H9 (cell line): ENCODE measurements at regions not wholly inside any gene's neighbourhood (a gene's known extent, or its start where the extent isn't known, plus 50 kb on each side); places are given as distances from the start of the nearest gene placed in this dataset.

ENCODE experiments used
- DNase-seq: peaks from one replicate; pipeline ENCODE4 v3.0.0-alpha.2; 2017
- H2AFZ ChIP-seq: one replicate; pipeline ENCODE4 v1.6.1; 2013; ENCODE audit warnings: mild to moderate bottlenecking, low read length, control low read depth, moderate library complexity
- H2AK5ac ChIP-seq: 2 replicates; pipeline ENCODE4 v1.6.1; 2013; ENCODE audit warnings: low read length, control low read depth, mixed read lengths; ENCODE audit not compliant: insufficient read length
- H2BK120ac ChIP-seq: one replicate; pipeline ENCODE4 v1.6.1; 2013; ENCODE audit warnings: low read depth, mild to moderate bottlenecking, low read length, control low read depth, inconsistent platforms; ENCODE audit not compliant: poor library complexity, severe bottlenecking
- H2BK12ac ChIP-seq: 2 replicates; pipeline ENCODE4 v1.6.1; 2013; ENCODE audit warnings: low read length, control low read depth, mixed read lengths, low read depth; ENCODE audit not compliant: insufficient read length
- H2BK15ac ChIP-seq: 2 replicates; pipeline ENCODE4 v1.6.1; 2013; ENCODE audit warnings: low read depth, low read length, control low read depth
- H2BK20ac ChIP-seq: one replicate; pipeline ENCODE4 v1.6.1; 2013; ENCODE audit warnings: low read depth, mild to moderate bottlenecking, low read length, control low read depth, inconsistent platforms; ENCODE audit not compliant: poor library complexity, severe bottlenecking
- H2BK5ac ChIP-seq: 2 replicates; pipeline ENCODE4 v1.6.1; 2013; ENCODE audit warnings: low read length, control low read depth, mixed read lengths; ENCODE audit not compliant: insufficient read length
- H3K14ac ChIP-seq: 2 replicates; pipeline ENCODE4 v1.6.1; 2013; ENCODE audit warnings: low read length, control low read depth; ENCODE audit not compliant: insufficient read depth
- H3K18ac ChIP-seq: 2 replicates; pipeline ENCODE4 v1.6.1; 2013; ENCODE audit warnings: low read depth, mild to moderate bottlenecking, mixed read lengths, low read length, control low read depth; ENCODE audit not compliant: insufficient read length
- H3K23ac ChIP-seq: 2 replicates; pipeline ENCODE4 v1.6.1; 2013; ENCODE audit warnings: low read length, control low read depth, mixed read lengths, low read depth; ENCODE audit not compliant: insufficient read length
- H3K23me2 ChIP-seq: 2 replicates; pipeline ENCODE4 v1.6.1; 2013; ENCODE audit warnings: low read depth, mild to moderate bottlenecking, mixed read lengths, low read length, control low read depth; ENCODE audit not compliant: insufficient read length, poor library complexity, severe bottlenecking
- H3K27ac ChIP-seq: 2 replicates; pipeline ENCODE4 v1.5.1; 2013; ENCODE audit warnings: low read length, control low read depth, mixed read lengths, low read depth; ENCODE audit not compliant: insufficient read length
- H3K27me3 ChIP-seq: 2 replicates; pipeline ENCODE4 v1.6.1; 2013; ENCODE audit warnings: low read length, control low read depth, inconsistent platforms; ENCODE audit not compliant: insufficient read depth
- H3K4ac ChIP-seq: 2 replicates; pipeline ENCODE4 v1.6.1; 2013; ENCODE audit warnings: low read depth, mild to moderate bottlenecking, control low read depth, inconsistent platforms, low read length, moderate library complexity
- H3K4me1 ChIP-seq: 2 replicates; pipeline ENCODE4 v1.6.1; 2013; ENCODE audit warnings: low read length, control low read depth, inconsistent platforms; ENCODE audit not compliant: insufficient read depth
- H3K4me2 ChIP-seq: 2 replicates; pipeline ENCODE4 v1.6.1; 2013; ENCODE audit warnings: low read length, control low read depth, mixed read lengths; ENCODE audit not compliant: insufficient read length, insufficient read depth
- H3K56ac ChIP-seq: 2 replicates; pipeline ENCODE4 v1.6.1; 2013; ENCODE audit warnings: low read depth, mild to moderate bottlenecking, mixed read lengths, low read length, control low read depth; ENCODE audit not compliant: insufficient read length
- H3K79me1 ChIP-seq: 2 replicates; pipeline ENCODE4 v1.6.1; 2013; ENCODE audit warnings: low read depth, mild to moderate bottlenecking, moderate library complexity, low read length, control low read depth, inconsistent platforms; ENCODE audit not compliant: insufficient read depth, poor library complexity, severe bottlenecking
- H3K79me2 ChIP-seq: 2 replicates; pipeline ENCODE4 v1.6.1; 2013; ENCODE audit warnings: low read length, control low read depth, inconsistent platforms; ENCODE audit not compliant: insufficient read depth
- H3K9ac ChIP-seq: 2 replicates; pipeline ENCODE4 v1.6.1; 2013; ENCODE audit warnings: low read length, control low read depth, mixed read lengths; ENCODE audit not compliant: insufficient read length; ENCODE audit errors: extremely low read depth
- H3K9me3 ChIP-seq: one replicate; pipeline ENCODE4 v1.6.1; 2013; ENCODE audit warnings: low read depth, low read length, inconsistent platforms; ENCODE audit not compliant: control insufficient read depth
- H3T11ph ChIP-seq: one replicate; pipeline ENCODE4 v1.6.1; 2013; ENCODE audit warnings: mild to moderate bottlenecking, low read length, control low read depth, inconsistent platforms
- H4K20me1 ChIP-seq: one replicate; pipeline ENCODE4 v1.6.1; 2013; ENCODE audit not compliant: control insufficient read depth, insufficient read length, insufficient read depth
- H4K5ac ChIP-seq: 2 replicates; pipeline ENCODE4 v1.6.1; 2013; ENCODE audit warnings: low read depth, mild to moderate bottlenecking, mixed read lengths, low read length, control low read depth; ENCODE audit not compliant: insufficient read length
- H4K8ac ChIP-seq: replicated peaks from 2 replicates; pipeline ENCODE4 v1.6.1; 2013; ENCODE audit warnings: low read length, control low read depth, mixed read lengths, low read depth; ENCODE audit not compliant: insufficient read length
- H4K91ac ChIP-seq: 2 replicates; pipeline ENCODE4 v1.6.1; 2013; ENCODE audit warnings: low read depth, mild to moderate bottlenecking, moderate library complexity, mixed read lengths, low read length, control low read depth; ENCODE audit not compliant: insufficient read length
- H3K27ac Mint-ChIP-seq, 3 experiments: 2 replicates in 2 of 3; 3 replicates in 1 of 3; pipeline ENCODE4 v1.8.0; 2020 to 2021; ENCODE audit warnings: mixed read lengths in 3 of 3, mild to moderate bottlenecking in 1 of 3, moderate library complexity in 1 of 3
- H3K27me3 Mint-ChIP-seq: 2 replicates; pipeline ENCODE4 v1.8.0; 2021; ENCODE audit warnings: low read depth, mild to moderate bottlenecking, moderate library complexity, mixed read lengths
- H3K36me3 Mint-ChIP-seq, 3 experiments: 2 replicates in 2 of 3; 3 replicates in 1 of 3; pipeline ENCODE4 v1.8.0; 2020 to 2021; ENCODE audit warnings: low read depth in 3 of 3, mixed read lengths in 3 of 3; ENCODE audit not compliant: insufficient read depth in 1 of 3
- H3K4me1 Mint-ChIP-seq, 2 experiments: 2 replicates each; pipeline ENCODE4 v1.8.0; 2020; ENCODE audit warnings: mixed read lengths in 2 of 2
- H3K4me3 Mint-ChIP-seq, 2 experiments: 2 replicates in 1 of 2; 3 replicates in 1 of 2; pipeline ENCODE4 v1.8.0; 2020 to 2021; ENCODE audit warnings: mild to moderate bottlenecking in 2 of 2, mixed read lengths in 2 of 2, moderate library complexity in 1 of 2
- H3K9me3 Mint-ChIP-seq, 2 experiments: 2 replicates in 1 of 2; 3 replicates in 1 of 2; pipeline ENCODE4 v1.8.0; 2020; ENCODE audit warnings: mild to moderate bottlenecking in 2 of 2, mixed read lengths in 2 of 2, moderate library complexity in 1 of 2
- WGBS: extraction: QIAGEN DNeasy Blood & Tissue Kit; methylation state at CpG from one replicate; pipeline ENCODE4 v1.1.7; 2013; ENCODE audit warnings: missing lambda C conversion rate, low lambda C conversion rate, mixed read lengths; ENCODE audit not compliant: insufficient read length; ENCODE audit errors: extremely low coverage; 5-methylcytosine and 5-hydroxymethylcytosine counted together
- TF ChIP-seq, protein P1 (sequence below): fragments of 200-600 bp; sonication (generic); conservative IDR thresholded peaks from 3 replicates; pipeline ENCODE4 v1.8.0; 2021; ENCODE audit warnings: antibody characterized with exemption, mild to moderate bottlenecking

DNA sequence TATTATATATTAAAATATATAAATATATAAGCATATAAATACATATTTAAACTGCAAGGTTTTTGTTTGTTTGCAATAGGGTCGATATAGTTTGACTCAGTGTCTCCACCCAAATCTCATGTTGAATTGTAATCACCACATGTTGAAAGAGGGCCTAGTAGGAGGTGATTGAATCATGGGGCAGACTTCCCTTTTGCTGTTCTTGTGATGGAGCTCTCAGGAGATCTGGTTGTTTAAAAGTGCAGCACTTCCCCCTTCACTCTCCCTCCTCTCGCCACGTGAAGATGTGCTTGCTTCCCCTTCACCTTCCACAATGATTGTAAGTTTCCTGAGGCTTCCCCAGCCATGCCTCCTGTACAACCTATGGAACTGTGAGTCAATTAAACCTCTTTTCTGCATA lies 2137.3 kb upstream of the CELF4 start:
- Histone ChIP-seq H3K27me3 (no peaks in the 10 kb centered on the region), H3K23ac (no peak overlapping the region), H3K56ac (no peak overlapping the region), H3K4me1 (no peaks in the 10 kb centered on the region), H4K20me1 (no peaks in the 10 kb centered on the region), H3T11ph (no peak overlapping the region), H3K18ac (no peak overlapping the region), H3K79me1 (no peaks in the 10 kb centered on the region), H3K79me2 (no peaks in the 10 kb centered on the region), H3K4ac (no peak overlapping the region), H2BK120ac (no peak overlapping the region), H3K9me3 (no peaks in the 10 kb centered on the region), H3K27ac (no peak overlapping the region), H2AK5ac (no peak overlapping the region), H4K91ac (no peak overlapping the region), H2BK5ac (no peak overlapping the region), H3K4me2 (no peak overlapping the region), H3K14ac (no peak overlapping the region), H2BK15ac (no peak overlapping the region), H2AFZ (no peak overlapping the region), H4K5ac (no peak overlapping the region), H3K9ac (no peak overlapping the region), H2BK20ac (no peak overlapping the region), H3K23me2 (no peaks in the 10 kb centered on the region), H4K8ac (no peak overlapping the region), H2BK12ac (no peak overlapping the region)
- no peak for DNase-seq
- Mint-ChIP-seq H3K9me3 (no peaks in the 10 kb centered on the region), H3K4me3 (no peak overlapping the region), H3K36me3 (peaks cover 0 to 7% (median 0%) of the 10 kb centered on the region in 3 experiments; a peak in 2 of 7 replicates), H3K4me1 (peaks cover 9% of the 10 kb centered on the region in 2 experiments; a peak in 3 of 4 replicates), H3K27ac (no peak overlapping the region; a peak in 1 of 7 replicates), H3K27me3 (no peaks in the 10 kb centered on the region)
- TF ChIP-seq, protein P1, sequence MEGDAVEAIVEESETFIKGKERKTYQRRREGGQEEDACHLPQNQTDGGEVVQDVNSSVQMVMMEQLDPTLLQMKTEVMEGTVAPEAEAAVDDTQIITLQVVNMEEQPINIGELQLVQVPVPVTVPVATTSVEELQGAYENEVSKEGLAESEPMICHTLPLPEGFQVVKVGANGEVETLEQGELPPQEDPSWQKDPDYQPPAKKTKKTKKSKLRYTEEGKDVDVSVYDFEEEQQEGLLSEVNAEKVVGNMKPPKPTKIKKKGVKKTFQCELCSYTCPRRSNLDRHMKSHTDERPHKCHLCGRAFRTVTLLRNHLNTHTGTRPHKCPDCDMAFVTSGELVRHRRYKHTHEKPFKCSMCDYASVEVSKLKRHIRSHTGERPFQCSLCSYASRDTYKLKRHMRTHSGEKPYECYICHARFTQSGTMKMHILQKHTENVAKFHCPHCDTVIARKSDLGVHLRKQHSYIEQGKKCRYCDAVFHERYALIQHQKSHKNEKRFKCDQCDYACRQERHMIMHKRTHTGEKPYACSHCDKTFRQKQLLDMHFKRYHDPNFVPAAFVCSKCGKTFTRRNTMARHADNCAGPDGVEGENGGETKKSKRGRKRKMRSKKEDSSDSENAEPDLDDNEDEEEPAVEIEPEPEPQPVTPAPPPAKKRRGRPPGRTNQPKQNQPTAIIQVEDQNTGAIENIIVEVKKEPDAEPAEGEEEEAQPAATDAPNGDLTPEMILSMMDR: no peak
- WGBS: no CpG with 5 or more reads among the region's 3 CpGs
